Sigmoid colon (tissue), 4 donors: ENCODE measurements at regions not wholly inside any gene's neighbourhood (a gene's known extent, or its start where the extent isn't known, plus 50 kb on each side); places are given as distances from the start of the nearest gene placed in this dataset.

ENCODE experiments used
- CTCF ChIP-seq, 4 experiments: fragments of 450-650 bp in 3 of 4; fragments of 200-600 bp in 1 of 4; IDR thresholded peaks; one replicate each; pipeline ENCODE4 v1.5.1; 2016 to 2019; ENCODE audit warnings: antibody characterized with exemption in 4 of 4, mild to moderate bottlenecking in 3 of 4, moderate library complexity in 2 of 4
- EP300 ChIP-seq, 4 donors: sonication (generic); formaldehyde crosslinking; IDR thresholded peaks; one replicate each; pipeline ENCODE4 v1.6.1; 2017; ENCODE audit warnings: antibody characterized with exemption in 4 of 4
- POLR2A ChIP-seq, 2 donors: fragments of 450-650 bp; IDR thresholded peaks; one replicate each; pipeline ENCODE4 v1.6.1; 2016; ENCODE audit warnings: antibody characterized with exemption in 2 of 2, mild to moderate bottlenecking in 2 of 2, moderate library complexity in 2 of 2
- POLR2AphosphoS5 ChIP-seq, 4 donors: sonication (generic); formaldehyde crosslinking; IDR thresholded peaks; one replicate each; pipeline ENCODE4 v1.6.1; 2017; ENCODE audit warnings: antibody characterized with exemption in 4 of 4

DNA sequence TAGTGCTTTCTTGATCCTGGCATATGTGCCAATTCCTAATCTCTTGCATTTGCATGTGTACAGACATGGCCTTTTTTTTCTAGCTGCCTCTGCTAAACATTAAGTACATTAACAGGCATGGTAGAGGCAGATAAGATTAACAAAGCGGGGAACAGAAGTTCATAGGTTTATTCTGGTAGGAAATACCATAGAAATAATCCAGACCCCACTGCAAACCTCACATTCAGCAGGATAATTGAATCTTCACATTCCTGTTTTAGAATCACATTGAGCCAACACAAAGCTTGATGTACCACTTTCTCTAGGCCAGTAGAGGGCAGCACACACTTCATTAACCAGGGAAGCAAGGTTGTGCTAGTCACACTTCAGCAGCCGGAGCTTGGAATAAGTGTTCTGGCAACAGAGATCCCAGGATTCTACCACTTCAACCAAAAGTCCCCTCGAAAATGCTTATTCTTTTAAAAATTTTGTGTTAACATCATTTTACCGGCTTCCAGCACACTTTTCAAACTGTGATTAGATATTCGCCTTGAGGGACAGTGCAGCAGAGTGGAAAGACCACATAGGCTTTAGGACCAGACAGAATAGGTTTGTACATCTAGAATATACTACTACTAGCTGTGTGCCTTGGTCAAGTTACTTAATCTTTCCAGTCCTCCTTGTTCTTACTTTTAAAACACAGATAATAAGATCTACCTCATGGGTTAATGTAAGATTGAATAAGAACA is 420.2 kb upstream of the CHST9 start:
- TF ChIP-seq CTCF (IDR thresholded peaks at IDR 0.05) = peak in 3 of 4 experiments; percentile 46 to 71 (median 59)
- TF ChIP-seq POLR2AphosphoS5 (IDR thresholded peaks at IDR 0.05) = no peak
- TF ChIP-seq POLR2A (IDR thresholded peaks at IDR 0.05) = no peak
- TF ChIP-seq EP300 (IDR thresholded peaks at IDR 0.05) = no peak
